IMR-90 (cell line): ENCODE measurements at regions not wholly inside any gene's neighbourhood (a gene's known extent, or its start where the extent isn't known, plus 50 kb on each side); places are given as distances from the start of the nearest gene placed in this dataset.

Experiments
- ATAC-seq: fragments of 200-7000 bp; cut with Tn5 transposase; 2 replicates; pipeline ENCODE4 v1.9.1; 2020; ENCODE audit warnings: low read depth, mild to moderate bottlenecking, moderate library complexity
- BruUV-seq: library from RNA; stranded (reverse); fragments of 400-500 nt; replicated peaks from 2 replicates; lab custom pipeline; 2021; lab: Mats Ljungman, UMichigan
- CTCF ChIA-PET: fragments of 300-600 bp; formaldehyde crosslinking; extraction: SDS; loops from one replicate; lab custom pipeline; 2021; ENCODE audit warnings: antibody characterized with exemption; lab: Yijun Ruan, JAX
- POLR2A ChIA-PET: fragments of 300-600 bp; sonication (Branson Sonifier 250); formaldehyde crosslinking; loops from one replicate; lab custom pipeline; 2022; ENCODE audit warnings: antibody characterized with exemption; ENCODE audit not compliant: unreplicated experiment; lab: Charles Lee
- DNase-seq: peaks from one replicate; pipeline ENCODE4 v3.0.0; 2013
- H2AFZ ChIP-seq: replicated peaks from 2 replicates; pipeline ENCODE3; 2013; ENCODE audit warnings: low read length, mild to moderate bottlenecking; ENCODE audit not compliant: poor library complexity
- H2AK5ac ChIP-seq: 2 replicates; pipeline ENCODE4 v1.6.1; 2013; ENCODE audit warnings: low read depth, low read length, inconsistent platforms
- H2AK9ac ChIP-seq: replicated peaks from 2 replicates; pipeline ENCODE3; 2013; ENCODE audit warnings: mild to moderate bottlenecking, low read depth, low read length, moderate library complexity; ENCODE audit not compliant: poor library complexity
- H2BK120ac ChIP-seq: 2 replicates; pipeline ENCODE4 v1.6.1; 2013; ENCODE audit warnings: low read depth, low read length, inconsistent platforms
- H2BK15ac ChIP-seq: 3 replicates; pipeline ENCODE4 v1.6.1; 2013; ENCODE audit warnings: low read depth, low read length, inconsistent platforms
- H2BK20ac ChIP-seq: 2 replicates; pipeline ENCODE4 v1.6.1; 2013; ENCODE audit warnings: low read depth, mild to moderate bottlenecking, inconsistent platforms, low read length, moderate library complexity
- H2BK5ac ChIP-seq: 2 replicates; pipeline ENCODE4 v1.6.1; 2013; ENCODE audit warnings: mild to moderate bottlenecking, low read depth, low read length, inconsistent platforms; ENCODE audit not compliant: poor library complexity, severe bottlenecking
- H3K14ac ChIP-seq: replicated peaks from 2 replicates; pipeline ENCODE4 v1.6.1; 2013; ENCODE audit warnings: low read depth, low read length, inconsistent platforms
- H3K18ac ChIP-seq: 2 replicates; pipeline ENCODE4 v1.6.1; 2013; ENCODE audit warnings: low read depth, low read length, control low read depth
- H3K23ac ChIP-seq: 2 replicates; pipeline ENCODE4 v1.6.1; 2013; ENCODE audit warnings: low read depth, low read length, inconsistent platforms
- H3K27ac ChIP-seq: 2 replicates; pipeline ENCODE4 v1.5.1; 2013; ENCODE audit warnings: mild to moderate bottlenecking, control low read depth, low read length; ENCODE audit not compliant: insufficient read depth
- H3K27me3 ChIP-seq: 2 replicates; pipeline ENCODE4 v1.6.1; 2013; ENCODE audit warnings: low read length; ENCODE audit not compliant: control insufficient read depth, insufficient read depth
- H3K36me3 ChIP-seq: 2 replicates; pipeline ENCODE4 v1.6.1; 2013; ENCODE audit warnings: low read length, mixed read lengths; ENCODE audit not compliant: control insufficient read depth, insufficient read depth
- H3K4ac ChIP-seq: 2 replicates; pipeline ENCODE4 v1.6.1; 2013; ENCODE audit warnings: low read depth, low read length, inconsistent platforms
- H3K4me1 ChIP-seq: 2 replicates; pipeline ENCODE4 v1.6.1; 2013; ENCODE audit warnings: low read length, mixed read lengths; ENCODE audit not compliant: control insufficient read depth, insufficient read depth
- H3K4me2 ChIP-seq: 2 replicates; pipeline ENCODE4 v1.6.1; 2013; ENCODE audit warnings: low read depth, mild to moderate bottlenecking, control low read depth, low read length, moderate library complexity
- H3K4me3 ChIP-seq: 2 replicates; pipeline ENCODE4 v1.5.1; 2013; ENCODE audit warnings: low read depth, mild to moderate bottlenecking, control low read depth, low read length, moderate library complexity; ENCODE audit not compliant: insufficient read depth
- H3K56ac ChIP-seq: 2 replicates; pipeline ENCODE4 v1.6.1; 2013; ENCODE audit warnings: low read length, inconsistent platforms; ENCODE audit not compliant: insufficient read depth; ENCODE audit errors: extremely low read depth
- H3K79me1 ChIP-seq, 2 experiments: 2 replicates each; pipeline ENCODE4 v1.6.1; 2013; ENCODE audit warnings: low read length in 2 of 2, inconsistent platforms in 1 of 2, low read depth in 1 of 2
- H3K9ac ChIP-seq: 2 replicates; pipeline ENCODE4 v1.6.1; 2013; ENCODE audit warnings: low read depth, low read length, control low read depth
- H3K9me1 ChIP-seq: 2 replicates; pipeline ENCODE4 v1.6.1; 2013; ENCODE audit warnings: low read length, inconsistent platforms; ENCODE audit not compliant: insufficient read depth
- H3K9me3 ChIP-seq: 2 replicates; pipeline ENCODE4 v1.6.1; 2013; ENCODE audit warnings: low read length; ENCODE audit not compliant: control insufficient read depth, insufficient read depth
- H4K20me1 ChIP-seq: 2 replicates; pipeline ENCODE4 v1.6.1; 2013; ENCODE audit warnings: low read length, inconsistent platforms; ENCODE audit not compliant: insufficient read depth
- H4K5ac ChIP-seq: 2 replicates; pipeline ENCODE4 v1.6.1; 2013; ENCODE audit warnings: mild to moderate bottlenecking, low read depth, low read length, control low read depth
- H4K8ac ChIP-seq, 2 experiments: 2 replicates each; pipeline ENCODE4 v1.6.1; 2013; ENCODE audit warnings: low read depth in 2 of 2, low read length in 2 of 2, control low read depth in 1 of 2, inconsistent platforms in 1 of 2
- H4K91ac ChIP-seq: 2 replicates; pipeline ENCODE4 v1.6.1; 2013; ENCODE audit warnings: low read depth, low read length, inconsistent platforms; ENCODE audit not compliant: insufficient read depth
- CEBPB ChIP-seq: IDR thresholded peaks from 2 replicates; pipeline ENCODE4 v1.6.1; 2012; ENCODE audit warnings: low read depth, low read length, improper control_type of control experiment
- CHD1 ChIP-seq: IDR thresholded peaks from 2 replicates; pipeline ENCODE4 v1.6.1; 2012; ENCODE audit warnings: low read depth, low read length, improper control_type of control experiment
- CTCF ChIP-seq: conservative IDR thresholded peaks from 2 replicates; pipeline ENCODE4 v1.5.1; 2012; ENCODE audit warnings: mild to moderate bottlenecking, low read depth, low read length, improper control_type of control experiment
- FOS ChIP-seq: fragments of 150-350 bp; IDR thresholded peaks from 2 replicates; pipeline ENCODE4 v1.6.1; 2016; ENCODE audit warnings: low read depth, low read length
- MAFK ChIP-seq: IDR thresholded peaks from 2 replicates; pipeline ENCODE4 v1.6.1; 2012; ENCODE audit warnings: low read depth, low read length, improper control_type of control experiment
- MAZ ChIP-seq: IDR thresholded peaks from 2 replicates; pipeline ENCODE4 v1.6.1; 2012; ENCODE audit warnings: low read depth, mild to moderate bottlenecking, low read length, improper control_type of control experiment, moderate library complexity, borderline replicate concordance
- MXI1 ChIP-seq: IDR thresholded peaks from 2 replicates; pipeline ENCODE4 v1.6.1; 2012; ENCODE audit warnings: low read depth, mild to moderate bottlenecking, low read length, moderate library complexity, borderline replicate concordance
- NFE2L2 ChIP-seq: fragments of 150-350 bp; IDR thresholded peaks from 2 replicates; pipeline ENCODE4 v1.6.1; 2016; ENCODE audit warnings: low read depth, mild to moderate bottlenecking, low read length
- POLR2A ChIP-seq: IDR thresholded peaks from 2 replicates; pipeline ENCODE4 v1.6.1; 2012; ENCODE audit warnings: mild to moderate bottlenecking, low read depth, low read length
- RAD21 ChIP-seq: IDR thresholded peaks from 2 replicates; pipeline ENCODE4 v1.6.1; 2012; ENCODE audit warnings: low read length, improper control_type of control experiment
- RCOR1 ChIP-seq: IDR thresholded peaks from 2 replicates; pipeline ENCODE4 v1.6.1; 2012; ENCODE audit warnings: mild to moderate bottlenecking, low read length, improper control_type of control experiment; ENCODE audit not compliant: insufficient replicate concordance
- RFX5 ChIP-seq: IDR thresholded peaks from 2 replicates; pipeline ENCODE4 v1.8.0; 2012; ENCODE audit warnings: low read depth, mild to moderate bottlenecking, low read length, moderate library complexity
- SMC3 ChIP-seq: fragments of 150-350 bp; IDR thresholded peaks from 2 replicates; pipeline ENCODE4 v1.6.1; 2016; ENCODE audit warnings: low read depth, mild to moderate bottlenecking, antibody characterized with exemption, low read length, moderate library complexity
- USF2 ChIP-seq: fragments of 150-350 bp; IDR thresholded peaks from 2 replicates; pipeline ENCODE4 v1.6.1; 2017; ENCODE audit warnings: mild to moderate bottlenecking, antibody characterized with exemption, low read length, low read depth
- WGBS, 2 experiments: methylation state at CpG; one replicate each; pipeline versions ENCODE4 v1.1.5 to v1.1.7; 2013; ENCODE audit warnings: missing lambda C conversion rate in 2 of 2; ENCODE audit not compliant: insufficient read length in 1 of 2; ENCODE audit errors: extremely low coverage in 2 of 2; 5-methylcytosine and 5-hydroxymethylcytosine counted together
- dilution Hi-C: fragments of 300-500 bp; cut with HindIII; formaldehyde crosslinking; loops from one replicate; pipeline ENCODE4 v1.14.3; 2018; ENCODE audit warnings: low sequenced_read_pairs; ENCODE audit not compliant: unreplicated experiment
- in situ Hi-C: fragments of 300-500 bp; cut with MboI; formaldehyde crosslinking; loops from 3 replicates; pipeline ENCODE4 v1.14.3; 2019; ENCODE audit warnings: low sequenced_read_pairs, inconsistent platforms, mixed read lengths
- intact Hi-C: fragments of 100-400 bp; cut with micrococcal nuclease; formaldehyde crosslinking; loops from 2 replicates; pipeline ENCODE4 v1.10.0; 2022
- TF ChIP-seq, protein P1 (sequence below): fragments of 150-350 bp; IDR thresholded peaks from 2 replicates; pipeline ENCODE4 v1.6.1; 2016; ENCODE audit warnings: low read depth, mild to moderate bottlenecking, low read length, moderate library complexity, borderline replicate concordance

DNA sequence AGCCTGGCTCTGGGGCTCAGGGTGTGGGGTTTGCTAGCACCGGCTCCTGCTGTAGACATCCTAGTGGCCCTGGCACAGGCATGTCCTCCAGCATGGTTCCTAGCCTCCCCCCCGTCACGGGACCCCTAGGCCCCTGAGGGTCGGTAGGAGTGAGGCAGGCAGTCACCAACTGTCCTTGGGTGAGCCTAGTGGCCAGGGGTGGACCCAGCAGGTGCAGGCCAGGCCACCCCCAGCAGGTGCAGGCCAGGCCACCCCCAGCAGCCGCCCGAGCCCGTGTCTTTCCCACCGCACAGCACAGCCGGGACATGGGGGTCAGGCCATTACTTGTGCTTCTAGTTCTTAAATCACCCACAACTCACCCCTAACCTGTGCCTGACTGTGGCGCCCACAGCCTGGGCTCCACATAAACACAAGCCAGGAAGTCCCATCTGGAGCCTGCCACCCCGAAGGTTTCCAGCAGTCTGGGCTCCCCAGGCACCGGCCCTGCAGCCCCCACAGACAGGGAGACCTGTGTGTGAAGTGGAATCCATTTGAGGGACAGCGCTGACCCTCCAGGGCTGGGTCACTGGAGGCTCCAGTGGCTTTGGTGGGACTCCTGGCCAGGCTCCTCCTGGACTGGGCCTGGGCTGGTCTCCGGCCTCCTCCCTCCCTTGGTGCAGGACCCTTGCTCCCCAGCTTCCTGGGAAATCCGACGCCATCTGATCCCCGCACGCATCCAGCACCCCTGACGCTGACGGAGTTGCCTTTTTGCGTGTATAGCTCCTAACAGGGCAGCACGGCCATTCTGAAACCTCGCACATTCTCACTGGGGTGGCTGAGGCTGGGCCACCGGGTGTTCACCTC, 114.1 kb upstream of the LPCAT1 start:
- Histone ChIP-seq H2BK5ac (no peak overlapping the region), H2AK5ac (no peak overlapping the region), H2BK15ac (no peak overlapping the region), H2AFZ (no peak overlapping the region), H3K27me3 (peaks cover 41% of the 10 kb centered on the region), H3K79me1 (no peaks in the 10 kb centered on the region), H3K9me1 (no peaks in the 10 kb centered on the region), H3K56ac (no peak overlapping the region), H3K4ac (no peak overlapping the region), H3K4me1 (peaks cover 4% of the 10 kb centered on the region; the same call in 1 of the 2 replicates), H4K91ac (no peak overlapping the region), H3K27ac (no peak overlapping the region), H3K4me3 (no peak overlapping the region), H2BK20ac (no peak overlapping the region), H3K23ac (no peak overlapping the region), H4K20me1 (no peaks in the 10 kb centered on the region; the same call in 1 of the 2 replicates), H3K14ac (no peak overlapping the region), H2BK120ac (no peak overlapping the region), H3K4me2 (no peak overlapping the region), H3K36me3 (no peaks in the 10 kb centered on the region), H4K5ac (no peak overlapping the region), H3K18ac (no peak overlapping the region), H3K9me3 (no peaks in the 10 kb centered on the region), H4K8ac (no peak overlapping the region), H3K9ac (no peak overlapping the region), H2AK9ac (no peak overlapping the region)
- in situ Hi-C loops (loop anchor here (25.0 kb wide), 1 partner anchor 276 kb away; no protein-coding TSS in a partner anchor), intact Hi-C loops (no loop called here), dilution Hi-C loops (no loop called here)
- POLR2A ChIA-PET, result no interaction called here
- no TSS peak for BruUV-seq
- 97% methylated on average over 12 of the region's 24 CpGs; no CpG with 5 or more reads in 1 of the 2 experiments for WGBS, 2 experiments
- DNase-seq, result no peak
- ATAC-seq, result no peak
- CTCF ChIA-PET, result no interaction called here
- TF ChIP-seq FOS (no peak), NFE2L2 (no peak), RCOR1 (no peak), MAFK (no peak), RFX5 (no peak), CHD1 (no peak), RAD21 (no peak), MAZ (no peak), MXI1 (no peak), USF2 (no peak), SMC3 (no peak), CTCF (no peak), CEBPB (no peak), POLR2A (no peak)
- TF ChIP-seq, protein P1, sequence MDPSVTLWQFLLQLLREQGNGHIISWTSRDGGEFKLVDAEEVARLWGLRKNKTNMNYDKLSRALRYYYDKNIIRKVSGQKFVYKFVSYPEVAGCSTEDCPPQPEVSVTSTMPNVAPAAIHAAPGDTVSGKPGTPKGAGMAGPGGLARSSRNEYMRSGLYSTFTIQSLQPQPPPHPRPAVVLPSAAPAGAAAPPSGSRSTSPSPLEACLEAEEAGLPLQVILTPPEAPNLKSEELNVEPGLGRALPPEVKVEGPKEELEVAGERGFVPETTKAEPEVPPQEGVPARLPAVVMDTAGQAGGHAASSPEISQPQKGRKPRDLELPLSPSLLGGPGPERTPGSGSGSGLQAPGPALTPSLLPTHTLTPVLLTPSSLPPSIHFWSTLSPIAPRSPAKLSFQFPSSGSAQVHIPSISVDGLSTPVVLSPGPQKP, result no peak
